HEK293 (cell line): ENCODE measurements at regions not wholly inside any gene's neighbourhood (a gene's known extent, or its start where the extent isn't known, plus 50 kb on each side); places are given as distances from the start of the nearest gene placed in this dataset.

Source experiments
- CTCF ChIA-PET: fragments of 350-600 bp; formaldehyde crosslinking; extraction: SDS; loops from one replicate; lab custom pipeline; 2021; ENCODE audit warnings: antibody characterized with exemption; lab: Yijun Ruan, JAX
- POLR2A ChIA-PET: fragments of 300-600 bp; formaldehyde crosslinking; extraction: SDS; loops from one replicate; lab custom pipeline; 2020; ENCODE audit warnings: antibody characterized with exemption, inconsistent platforms; lab: Yijun Ruan, JAX
- H3K27ac ChIP-seq: fragments of 200-500 bp; sonication (Bioruptor generic); 2 replicates; pipeline ENCODE4 v1.5.1; 2014; ENCODE audit warnings: low read depth, low read length, control low read depth, inconsistent platforms; ENCODE audit errors: extremely low read depth
- H3K36me3 ChIP-seq, 2 experiments: fragments of 200-500 bp in 1 of 2; sonication (Bioruptor generic) in 1 of 2; 1 replicate in 1 of 2; 2 replicates in 1 of 2; pipeline ENCODE4 v1.5.1; 2014 to 2017; ENCODE audit warnings: inconsistent platforms in 2 of 2, low read length in 2 of 2; ENCODE audit not compliant: control insufficient read depth in 2 of 2, insufficient read depth in 1 of 2
- H3K4me1 ChIP-seq: fragments of 200-500 bp; sonication (Bioruptor generic); 2 replicates; pipeline ENCODE4 v1.5.1; 2014; ENCODE audit warnings: mild to moderate bottlenecking, low read length, inconsistent platforms; ENCODE audit not compliant: control insufficient read depth, insufficient read depth
- H3K4me3 ChIP-seq: 2 replicates; pipeline ENCODE4 v1.5.1; 2011; ENCODE audit warnings: low read depth, mild to moderate bottlenecking, control low read depth, low read length, moderate library complexity
- H3K9me3 ChIP-seq: fragments of 200-500 bp; sonication (Bioruptor generic); 2 replicates; pipeline ENCODE4 v1.5.1; 2014; ENCODE audit warnings: low read depth, low read length, inconsistent platforms; ENCODE audit not compliant: control insufficient read depth, insufficient read depth
- GLIS1 ChIP-seq: fragments of 450-650 bp; formaldehyde crosslinking; IDR thresholded peaks from 2 replicates; pipeline ENCODE4 v1.5.1; 2016; ENCODE audit warnings: missing biosample characterization, missing genetic modification characterization
- KLF8 ChIP-seq: fragments of 450-650 bp; formaldehyde crosslinking; IDR thresholded peaks from 2 replicates; pipeline ENCODE4 v1.5.1; 2016; ENCODE audit warnings: missing biosample characterization, missing genetic modification characterization
- KLF9 ChIP-seq: fragments of 450-650 bp; formaldehyde crosslinking; IDR thresholded peaks from 2 replicates; pipeline ENCODE4 v1.5.1; 2016; ENCODE audit warnings: missing biosample characterization, missing genetic modification characterization, low read depth
- MYNN ChIP-seq: fragments of 450-650 bp; formaldehyde crosslinking; IDR thresholded peaks from 2 replicates; pipeline ENCODE4 v1.5.1; 2016; ENCODE audit warnings: missing biosample characterization, missing genetic modification characterization, borderline replicate concordance
- PATZ1 ChIP-seq: fragments of 450-650 bp; formaldehyde crosslinking; IDR thresholded peaks from 2 replicates; pipeline ENCODE4 v1.5.1; 2016; ENCODE audit warnings: missing biosample characterization, missing genetic modification characterization
- PRDM4 ChIP-seq: fragments of 450-650 bp; formaldehyde crosslinking; IDR thresholded peaks from 2 replicates; pipeline ENCODE4 v1.5.1; 2017; ENCODE audit warnings: missing biosample characterization, missing genetic modification characterization
- SCRT1 ChIP-seq: fragments of 450-650 bp; formaldehyde crosslinking; IDR thresholded peaks from 2 replicates; pipeline ENCODE4 v1.5.1; 2016; ENCODE audit warnings: missing biosample characterization, missing genetic modification characterization, borderline replicate concordance
- ZBTB7A ChIP-seq: fragments of 450-650 bp; formaldehyde crosslinking; IDR thresholded peaks from 2 replicates; pipeline ENCODE4 v1.5.1; 2016; ENCODE audit warnings: low read depth, missing biosample characterization, missing genetic modification characterization
- ZFP69B ChIP-seq: fragments of 450-650 bp; formaldehyde crosslinking; IDR thresholded peaks from 2 replicates; pipeline ENCODE4 v1.5.1; 2016; ENCODE audit warnings: missing biosample characterization, missing genetic modification characterization
- ZNF132 ChIP-seq: fragments of 450-650 bp; formaldehyde crosslinking; IDR thresholded peaks from 2 replicates; pipeline ENCODE4 v1.5.1; 2017; ENCODE audit warnings: missing biosample characterization, missing genetic modification characterization, borderline replicate concordance
- ZNF138 ChIP-seq: fragments of 450-650 bp; formaldehyde crosslinking; IDR thresholded peaks from 2 replicates; pipeline ENCODE4 v1.5.1; 2016; ENCODE audit warnings: missing biosample characterization, missing genetic modification characterization, borderline replicate concordance
- ZNF248 ChIP-seq: fragments of 450-650 bp; formaldehyde crosslinking; IDR thresholded peaks from 2 replicates; pipeline ENCODE4 v1.5.1; 2017; ENCODE audit warnings: missing biosample characterization, missing genetic modification characterization
- ZNF302 ChIP-seq: fragments of 450-650 bp; formaldehyde crosslinking; IDR thresholded peaks from 2 replicates; pipeline ENCODE4 v1.5.1; 2016; ENCODE audit warnings: missing biosample characterization, missing genetic modification characterization, low read depth
- ZNF423 ChIP-seq: fragments of 450-650 bp; formaldehyde crosslinking; IDR thresholded peaks from 2 replicates; pipeline ENCODE4 v1.5.1; 2016; ENCODE audit warnings: missing biosample characterization, missing genetic modification characterization
- ZNF558 ChIP-seq: fragments of 450-650 bp; formaldehyde crosslinking; IDR thresholded peaks from 2 replicates; pipeline ENCODE4 v1.5.1; 2016; ENCODE audit warnings: missing biosample characterization, missing genetic modification characterization
- ZNF624 ChIP-seq: fragments of 450-650 bp; formaldehyde crosslinking; IDR thresholded peaks from 2 replicates; pipeline ENCODE4 v1.5.1; 2017; ENCODE audit warnings: missing biosample characterization, missing genetic modification characterization
- ZNF768 ChIP-seq: fragments of 450-650 bp; formaldehyde crosslinking; IDR thresholded peaks from 2 replicates; pipeline ENCODE4 v1.5.1; 2018; ENCODE audit warnings: missing biosample characterization, mild to moderate bottlenecking, missing genetic modification characterization
- TF ChIP-seq, protein P1 (sequence below): fragments of 450-650 bp; formaldehyde crosslinking; IDR thresholded peaks from 2 replicates; pipeline ENCODE4 v1.5.1; 2017; ENCODE audit warnings: missing biosample characterization, missing genetic modification characterization
- TF ChIP-seq, protein P2 (sequence below): fragments of 450-650 bp; formaldehyde crosslinking; IDR thresholded peaks from 2 replicates; pipeline ENCODE4 v1.5.1; 2016; ENCODE audit warnings: missing biosample characterization, missing genetic modification characterization
- TF ChIP-seq, protein P3 (sequence below): fragments of 450-650 bp; formaldehyde crosslinking; IDR thresholded peaks from 2 replicates; pipeline ENCODE4 v1.5.1; 2016; ENCODE audit warnings: missing biosample characterization, missing genetic modification characterization, borderline replicate concordance

DNA sequence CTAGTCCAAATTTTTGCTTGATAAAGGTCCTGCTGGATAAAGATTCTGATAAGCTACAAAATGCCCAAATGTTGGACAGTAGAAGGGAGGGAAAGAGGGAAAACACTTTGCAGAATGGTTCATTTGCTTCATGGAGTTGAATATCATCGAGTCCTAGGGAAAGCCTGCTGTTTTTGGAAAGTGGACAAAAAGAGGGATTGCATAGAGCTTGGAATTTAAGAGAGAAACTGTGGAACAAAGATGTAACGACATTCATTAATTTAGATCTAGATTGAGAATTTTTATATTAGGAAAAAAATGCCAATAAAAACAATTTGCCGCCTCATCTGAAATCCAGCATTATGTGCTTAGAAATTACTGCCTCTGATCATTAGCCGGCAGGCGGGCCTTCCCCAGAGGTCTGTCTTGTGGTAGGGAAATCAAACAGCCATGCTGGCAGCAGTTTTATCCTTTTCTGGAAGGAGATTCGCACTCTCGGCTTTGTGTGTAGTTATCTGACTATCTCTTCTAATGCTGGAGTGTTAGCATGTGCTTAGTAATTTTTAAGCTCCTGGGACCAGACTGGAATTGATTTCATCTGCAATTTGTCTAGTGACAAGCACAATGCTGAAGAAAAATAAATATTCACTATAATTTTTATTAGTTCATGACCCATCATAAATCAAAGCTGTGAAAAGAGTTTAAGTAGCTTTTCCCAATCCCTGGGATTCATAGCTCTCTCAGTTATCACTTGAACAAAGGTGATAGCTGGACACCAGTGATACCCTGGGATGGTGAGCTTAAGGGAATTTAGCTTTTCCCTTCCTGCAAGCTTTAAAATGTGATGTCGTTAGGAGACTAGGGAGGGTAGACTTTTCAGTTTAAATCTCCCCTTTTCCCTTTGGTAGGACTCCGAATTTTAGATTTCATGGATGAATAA lies 329.5 kb downstream of the PRL start:
- Histone ChIP-seq H3K9me3 (no peaks in the 10 kb centered on the region), H3K4me3 (no peak overlapping the region), H3K4me1 (peaks cover 17% of the 10 kb centered on the region), H3K27ac (no peak overlapping the region), H3K36me3 (no peaks in the 10 kb centered on the region)
- ChIA-PET POLR2A (interaction anchor here (0.5 to 1.3 kb wide), 4 partner anchors 11 to 370 kb away, joined by 3 to 4 read pairs (median 4); no protein-coding TSS in a partner anchor), CTCF (interaction anchor here (0.6 to 1.7 kb wide), 9 partner anchors 17 to 744 kb away, joined by 3 to 7 read pairs (median 3); no protein-coding TSS in a partner anchor)
- TF ChIP-seq KLF8 (tag by site-specific recombination), result no peak
- TF ChIP-seq PATZ1, result no peak
- TF ChIP-seq ZNF423 (tag by site-specific recombination), result no peak
- TF ChIP-seq ZNF132 (tag by site-specific recombination), result no peak
- TF ChIP-seq, protein P1, sequence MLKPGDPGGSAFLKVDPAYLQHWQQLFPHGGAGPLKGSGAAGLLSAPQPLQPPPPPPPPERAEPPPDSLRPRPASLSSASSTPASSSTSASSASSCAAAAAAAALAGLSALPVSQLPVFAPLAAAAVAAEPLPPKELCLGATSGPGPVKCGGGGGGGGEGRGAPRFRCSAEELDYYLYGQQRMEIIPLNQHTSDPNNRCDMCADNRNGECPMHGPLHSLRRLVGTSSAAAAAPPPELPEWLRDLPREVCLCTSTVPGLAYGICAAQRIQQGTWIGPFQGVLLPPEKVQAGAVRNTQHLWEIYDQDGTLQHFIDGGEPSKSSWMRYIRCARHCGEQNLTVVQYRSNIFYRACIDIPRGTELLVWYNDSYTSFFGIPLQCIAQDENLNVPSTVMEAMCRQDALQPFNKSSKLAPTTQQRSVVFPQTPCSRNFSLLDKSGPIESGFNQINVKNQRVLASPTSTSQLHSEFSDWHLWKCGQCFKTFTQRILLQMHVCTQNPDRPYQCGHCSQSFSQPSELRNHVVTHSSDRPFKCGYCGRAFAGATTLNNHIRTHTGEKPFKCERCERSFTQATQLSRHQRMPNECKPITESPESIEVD (tag by site-specific recombination), result no peak
- TF ChIP-seq ZFP69B (tag by site-specific recombination), result no peak
- TF ChIP-seq ZNF768, result no peak
- no peak for TF ChIP-seq ZNF248
- TF ChIP-seq, protein P2, sequence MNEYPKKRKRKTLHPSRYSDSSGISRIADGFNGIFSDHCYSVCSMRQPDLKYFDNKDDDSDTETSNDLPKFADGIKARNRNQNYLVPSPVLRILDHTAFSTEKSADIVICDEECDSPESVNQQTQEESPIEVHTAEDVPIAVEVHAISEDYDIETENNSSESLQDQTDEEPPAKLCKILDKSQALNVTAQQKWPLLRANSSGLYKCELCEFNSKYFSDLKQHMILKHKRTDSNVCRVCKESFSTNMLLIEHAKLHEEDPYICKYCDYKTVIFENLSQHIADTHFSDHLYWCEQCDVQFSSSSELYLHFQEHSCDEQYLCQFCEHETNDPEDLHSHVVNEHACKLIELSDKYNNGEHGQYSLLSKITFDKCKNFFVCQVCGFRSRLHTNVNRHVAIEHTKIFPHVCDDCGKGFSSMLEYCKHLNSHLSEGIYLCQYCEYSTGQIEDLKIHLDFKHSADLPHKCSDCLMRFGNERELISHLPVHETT (tag by site-specific recombination), result no peak
- TF ChIP-seq ZNF138 (tag by site-specific recombination), result no peak
- TF ChIP-seq ZBTB7A (tag by site-specific recombination), result no peak

DNA sequence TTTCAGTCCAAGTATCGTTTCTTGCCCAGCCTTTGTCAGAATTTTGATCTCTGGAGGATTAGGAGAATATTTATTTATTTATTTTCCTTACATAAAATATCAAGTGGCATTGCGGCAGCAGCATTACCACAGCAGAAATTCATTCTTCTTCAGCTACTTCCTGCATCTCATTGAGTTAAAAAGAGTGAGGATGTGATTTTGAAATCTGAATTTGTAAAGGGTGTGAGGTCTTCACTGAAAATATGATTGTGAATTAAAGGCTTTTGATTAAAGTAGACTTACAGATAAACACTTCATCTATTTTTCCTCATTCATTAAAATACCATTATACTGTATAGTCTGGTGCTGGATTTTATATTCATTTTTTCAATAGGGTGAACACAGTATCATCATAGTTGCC lies 328.4 kb downstream of the PRL start:
- ChIA-PET CTCF (interaction anchor here (1.0 to 1.7 kb wide), 2 partner anchors 18 to 373 kb away, joined by 3 read pairs; no protein-coding TSS in a partner anchor), POLR2A (interaction anchor here (0.5 to 1.2 kb wide), 2 partner anchors 371 to 1435 kb away, joined by 3 to 6 read pairs; no protein-coding TSS in a partner anchor)
- no peaks in the 10 kb centered on the region for H3K36me3 ChIP-seq
- H3K4me3 ChIP-seq, result no peak overlapping the region
- H3K4me1 ChIP-seq, result peaks cover 17% of the 10 kb centered on the region
- no peak overlapping the region for H3K27ac ChIP-seq
- H3K9me3 ChIP-seq, result no peaks in the 10 kb centered on the region
- TF ChIP-seq KLF9 (no peak), PRDM4 (no peak), MYNN (no peak), SCRT1 (tag by site-specific recombination) (no peak), ZNF624 (tag by site-specific recombination) (no peak), GLIS1 (tag by site-specific recombination) (no peak), ZNF302 (tag by site-specific recombination) (no peak), ZNF558 (tag by site-specific recombination) (no peak)
- TF ChIP-seq, protein P3, sequence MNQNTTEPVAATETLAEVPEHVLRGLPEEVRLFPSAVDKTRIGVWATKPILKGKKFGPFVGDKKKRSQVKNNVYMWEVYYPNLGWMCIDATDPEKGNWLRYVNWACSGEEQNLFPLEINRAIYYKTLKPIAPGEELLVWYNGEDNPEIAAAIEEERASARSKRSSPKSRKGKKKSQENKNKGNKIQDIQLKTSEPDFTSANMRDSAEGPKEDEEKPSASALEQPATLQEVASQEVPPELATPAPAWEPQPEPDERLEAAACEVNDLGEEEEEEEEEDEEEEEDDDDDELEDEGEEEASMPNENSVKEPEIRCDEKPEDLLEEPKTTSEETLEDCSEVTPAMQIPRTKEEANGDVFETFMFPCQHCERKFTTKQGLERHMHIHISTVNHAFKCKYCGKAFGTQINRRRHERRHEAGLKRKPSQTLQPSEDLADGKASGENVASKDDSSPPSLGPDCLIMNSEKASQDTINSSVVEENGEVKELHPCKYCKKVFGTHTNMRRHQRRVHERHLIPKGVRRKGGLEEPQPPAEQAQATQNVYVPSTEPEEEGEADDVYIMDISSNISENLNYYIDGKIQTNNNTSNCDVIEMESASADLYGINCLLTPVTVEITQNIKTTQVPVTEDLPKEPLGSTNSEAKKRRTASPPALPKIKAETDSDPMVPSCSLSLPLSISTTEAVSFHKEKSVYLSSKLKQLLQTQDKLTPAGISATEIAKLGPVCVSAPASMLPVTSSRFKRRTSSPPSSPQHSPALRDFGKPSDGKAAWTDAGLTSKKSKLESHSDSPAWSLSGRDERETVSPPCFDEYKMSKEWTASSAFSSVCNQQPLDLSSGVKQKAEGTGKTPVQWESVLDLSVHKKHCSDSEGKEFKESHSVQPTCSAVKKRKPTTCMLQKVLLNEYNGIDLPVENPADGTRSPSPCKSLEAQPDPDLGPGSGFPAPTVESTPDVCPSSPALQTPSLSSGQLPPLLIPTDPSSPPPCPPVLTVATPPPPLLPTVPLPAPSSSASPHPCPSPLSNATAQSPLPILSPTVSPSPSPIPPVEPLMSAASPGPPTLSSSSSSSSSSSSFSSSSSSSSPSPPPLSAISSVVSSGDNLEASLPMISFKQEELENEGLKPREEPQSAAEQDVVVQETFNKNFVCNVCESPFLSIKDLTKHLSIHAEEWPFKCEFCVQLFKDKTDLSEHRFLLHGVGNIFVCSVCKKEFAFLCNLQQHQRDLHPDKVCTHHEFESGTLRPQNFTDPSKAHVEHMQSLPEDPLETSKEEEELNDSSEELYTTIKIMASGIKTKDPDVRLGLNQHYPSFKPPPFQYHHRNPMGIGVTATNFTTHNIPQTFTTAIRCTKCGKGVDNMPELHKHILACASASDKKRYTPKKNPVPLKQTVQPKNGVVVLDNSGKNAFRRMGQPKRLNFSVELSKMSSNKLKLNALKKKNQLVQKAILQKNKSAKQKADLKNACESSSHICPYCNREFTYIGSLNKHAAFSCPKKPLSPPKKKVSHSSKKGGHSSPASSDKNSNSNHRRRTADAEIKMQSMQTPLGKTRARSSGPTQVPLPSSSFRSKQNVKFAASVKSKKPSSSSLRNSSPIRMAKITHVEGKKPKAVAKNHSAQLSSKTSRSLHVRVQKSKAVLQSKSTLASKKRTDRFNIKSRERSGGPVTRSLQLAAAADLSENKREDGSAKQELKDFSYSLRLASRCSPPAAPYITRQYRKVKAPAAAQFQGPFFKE (tag by site-specific recombination), result no peak
